ENCODE measurements at regions not wholly inside any gene's neighbourhood (a gene's known extent, or its start where the extent isn't known, plus 50 kb on each side); places are given as distances from the start of the nearest gene placed in this dataset.

DNA sequence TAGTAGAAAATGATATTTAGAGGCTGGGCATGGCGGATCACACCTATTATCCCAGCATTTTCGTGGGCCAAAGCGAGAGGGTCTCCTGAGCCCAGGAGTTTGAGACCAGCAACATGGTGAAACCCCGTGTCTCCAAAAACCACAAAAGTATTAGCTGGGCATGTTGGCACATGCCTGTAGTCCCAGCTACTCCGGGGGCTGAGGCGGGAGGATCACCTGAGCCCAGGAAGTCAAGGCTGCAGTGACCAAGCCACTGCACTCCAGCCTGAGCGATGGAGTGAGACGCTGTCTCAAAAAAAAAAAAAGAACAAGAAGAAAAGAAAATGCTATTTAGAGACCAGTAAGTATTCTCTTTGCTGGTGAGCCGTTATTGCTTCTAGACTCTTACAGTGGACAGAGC, 79.2 kb upstream of the MDM1 start:
- TF ChIP-seq, protein P1, sequence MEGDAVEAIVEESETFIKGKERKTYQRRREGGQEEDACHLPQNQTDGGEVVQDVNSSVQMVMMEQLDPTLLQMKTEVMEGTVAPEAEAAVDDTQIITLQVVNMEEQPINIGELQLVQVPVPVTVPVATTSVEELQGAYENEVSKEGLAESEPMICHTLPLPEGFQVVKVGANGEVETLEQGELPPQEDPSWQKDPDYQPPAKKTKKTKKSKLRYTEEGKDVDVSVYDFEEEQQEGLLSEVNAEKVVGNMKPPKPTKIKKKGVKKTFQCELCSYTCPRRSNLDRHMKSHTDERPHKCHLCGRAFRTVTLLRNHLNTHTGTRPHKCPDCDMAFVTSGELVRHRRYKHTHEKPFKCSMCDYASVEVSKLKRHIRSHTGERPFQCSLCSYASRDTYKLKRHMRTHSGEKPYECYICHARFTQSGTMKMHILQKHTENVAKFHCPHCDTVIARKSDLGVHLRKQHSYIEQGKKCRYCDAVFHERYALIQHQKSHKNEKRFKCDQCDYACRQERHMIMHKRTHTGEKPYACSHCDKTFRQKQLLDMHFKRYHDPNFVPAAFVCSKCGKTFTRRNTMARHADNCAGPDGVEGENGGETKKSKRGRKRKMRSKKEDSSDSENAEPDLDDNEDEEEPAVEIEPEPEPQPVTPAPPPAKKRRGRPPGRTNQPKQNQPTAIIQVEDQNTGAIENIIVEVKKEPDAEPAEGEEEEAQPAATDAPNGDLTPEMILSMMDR (IDR thresholded peaks at IDR 0.05; ENCODE audit: low read depth, low read length), result no peak
- DNase-seq (ENCODE audit: extremely low read depth, low read depth), result no peak

GRCh38 chr12:68414988-68415387, 82.8 kb upstream of the MDM1 start:
- TF ChIP-seq, protein P1 (IDR thresholded peaks at IDR 0.05; ENCODE audit: low read depth, low read length), result no peak
- DNase-seq (ENCODE audit: extremely low read depth, low read depth), result no peak

GRCh38 chr12:68416350-68416749, 84.2 kb upstream of the MDM1 start:
- TF ChIP-seq, protein P1 (IDR thresholded peaks at IDR 0.05; ENCODE audit: low read depth, low read length), result no peak
- no peak for DNase-seq (ENCODE audit: extremely low read depth, low read depth)

- no peak for DNase-seq (ENCODE audit: extremely low read depth, low read depth)
- TF ChIP-seq, protein P1 (IDR thresholded peaks at IDR 0.05; ENCODE audit: low read depth, low read length), result no peak
Observed at GRCh38 chr12:68416826-68417225, 84.7 kb upstream of the MDM1 start.

GRCh38 chr12:68418137-68418460, 85.9 kb upstream of the MDM1 start:
- no peak for DNase-seq (ENCODE audit: extremely low read depth, low read depth)
- TF ChIP-seq, protein P1 (IDR thresholded peaks at IDR 0.05; ENCODE audit: low read depth, low read length), result no peak

- no peak for DNase-seq (ENCODE audit: extremely low read depth, low read depth)
- TF ChIP-seq, protein P1 (IDR thresholded peaks at IDR 0.05; ENCODE audit: low read depth, low read length), result no peak
Observed at GRCh38 chr12:68420225-68421010, 88.3 kb upstream of the MDM1 start.

GRCh38 chr12:68422159-68422558, 90.0 kb upstream of the MDM1 start:
- DNase-seq (ENCODE audit: extremely low read depth, low read depth), result no peak
- TF ChIP-seq, protein P1 (IDR thresholded peaks at IDR 0.05; ENCODE audit: low read depth, low read length), result no peak
